ENCODE measurements at regions not wholly inside any gene's neighbourhood (a gene's known extent, or its start where the extent isn't known, plus 50 kb on each side); places are given as distances from the start of the nearest gene placed in this dataset.

DNA sequence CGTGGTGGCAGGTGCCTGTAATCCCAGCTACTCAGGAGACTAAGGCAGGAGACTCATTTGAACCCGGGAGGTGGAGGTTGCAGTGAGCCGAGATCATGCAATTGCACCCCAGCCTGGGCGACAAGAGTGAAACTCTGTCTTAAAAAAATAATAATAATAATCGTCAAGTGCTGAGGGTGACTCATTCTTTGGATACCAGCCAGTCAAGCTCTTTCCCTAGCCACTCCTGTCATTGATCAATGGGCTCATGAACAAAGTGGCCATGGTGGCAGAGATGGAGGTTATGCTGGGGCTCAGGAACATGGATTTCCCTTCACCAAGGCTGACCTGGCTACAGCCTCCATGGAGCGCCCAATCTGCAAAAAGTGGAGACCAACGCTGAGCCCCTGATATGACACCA is 94.5 kb upstream of the HAAO start:
- DNase-seq: no peak
- peaks cover 0 to 10% (median 3%) of the 10 kb centered on the region in 3 donors for H3K9me3 Mint-ChIP-seq
- no peak overlapping the region for H3K4me3 ChIP-seq (ENCODE audit: control insufficient read depth in 1 of 2, extremely low read depth in 1 of 2, low read length in 1 of 2)
- H3K4me1 Mint-ChIP-seq: no peaks in the 10 kb centered on the region
- no peak for ATAC-seq (replicated peaks in 1 of 4)
- H3K36me3 Mint-ChIP-seq: no peaks in the 10 kb centered on the region
- POLR2A ChIA-PET: no interaction called here
- H3K27me3 ChIP-seq (replicated peaks in 1 of 2; ENCODE audit: control insufficient read depth in 2 of 2, extremely low read depth in 1 of 2, insufficient read depth in 2 of 2, low read length in 1 of 2): no peaks in the 10 kb centered on the region
- no peak overlapping the region for H3K4me3 Mint-ChIP-seq
- WGBS (ENCODE audit: insufficient coverage): 90% methylated on average over 3 of the region's 7 CpGs
- H3K27me3 Mint-ChIP-seq: peaks cover 4% of the 10 kb centered on the region in 2 donors
- CTCF ChIA-PET: no interaction called here
- no peak overlapping the region for H3K27ac Mint-ChIP-seq
- no peak overlapping the region for H3K27ac ChIP-seq (ENCODE audit: low read length)
- no peaks in the 10 kb centered on the region for H3K9me3 ChIP-seq
- no peaks in the 10 kb centered on the region for H3K36me3 ChIP-seq (ENCODE audit: control insufficient read depth in 2 of 2, extremely low read depth in 1 of 2, insufficient read depth in 1 of 2, low read length in 1 of 2)
- H3K4me1 ChIP-seq (ENCODE audit: control insufficient read depth in 1 of 2, extremely low read depth in 1 of 2, insufficient read depth in 2 of 2, low read length in 2 of 2): no peaks in the 10 kb centered on the region

DNA sequence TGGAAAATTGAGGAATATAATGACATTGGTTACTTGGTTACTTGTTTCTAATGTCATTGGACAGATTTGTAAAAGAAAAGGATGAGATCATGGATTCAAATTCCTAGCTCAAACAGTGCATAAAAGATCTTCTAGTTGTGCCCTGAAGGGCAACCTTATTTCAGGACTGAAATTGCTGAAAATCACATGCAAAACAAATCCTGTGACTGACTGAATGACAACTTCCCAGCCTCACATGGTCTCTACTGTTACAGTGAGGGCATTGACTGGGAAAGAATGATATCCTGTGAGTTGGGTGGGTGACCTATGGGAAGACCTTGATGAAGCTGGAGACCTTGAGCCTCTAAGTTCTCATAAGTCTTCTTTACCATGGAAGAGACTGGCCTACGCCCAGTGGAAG is 90.4 kb upstream of the HAAO start:
- H3K9me3 Mint-ChIP-seq: no peaks in the 10 kb centered on the region
- POLR2A ChIA-PET: no interaction called here
- peaks cover 7 to 14% of the 10 kb centered on the region in 2 experiments for H3K4me1 ChIP-seq (ENCODE audit: control insufficient read depth in 1 of 2, extremely low read depth in 1 of 2, insufficient read depth in 2 of 2, low read length in 2 of 2)

DNA sequence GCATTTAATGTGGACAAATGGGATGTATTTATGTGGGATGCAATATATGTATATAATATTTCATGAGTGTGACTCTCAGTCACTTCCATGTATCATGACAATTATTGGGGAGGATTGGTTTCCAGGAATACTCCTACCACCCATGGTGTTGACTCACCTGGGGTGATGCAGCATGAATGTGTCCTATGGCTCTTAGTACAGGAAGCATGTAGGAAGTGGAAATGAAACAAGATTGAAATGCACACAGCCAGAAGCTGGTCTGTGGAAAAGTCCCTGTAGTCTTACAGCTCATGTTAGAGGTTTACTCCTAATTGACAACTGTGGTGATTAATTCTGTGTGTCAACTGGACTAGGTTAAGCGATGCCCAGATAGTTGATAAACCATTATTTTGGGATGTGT is 89.3 kb upstream of the HAAO start:
- CTCF ChIA-PET: interaction anchor here in 1 of 2 donors (0.6 kb wide), 1 partner anchor 591 kb away, joined by 3 read pairs; no protein-coding TSS in a partner anchor
- no peak for ATAC-seq (replicated peaks in 1 of 4)

More for the DNA sequence above, 90.4 kb upstream of the HAAO start:
- Mint-ChIP-seq H3K4me3 (no peak overlapping the region), H3K36me3 (no peaks in the 10 kb centered on the region), H3K27ac (no peak overlapping the region), H3K27me3 (peaks cover 0 to 4% of the 10 kb centered on the region in 2 donors), H3K4me1 (peaks cover 16 to 20% (median 18%) of the 10 kb centered on the region in 3 donors)
- Histone ChIP-seq H3K4me3 (ENCODE audit: control insufficient read depth in 1 of 2, extremely low read depth in 1 of 2, low read length in 1 of 2) (no peak overlapping the region), H3K36me3 (ENCODE audit: control insufficient read depth in 2 of 2, extremely low read depth in 1 of 2, insufficient read depth in 1 of 2, low read length in 1 of 2) (no peaks in the 10 kb centered on the region), H3K9me3 (no peaks in the 10 kb centered on the region), H3K27ac (ENCODE audit: low read length) (no peak overlapping the region), H3K27me3 (replicated peaks in 1 of 2; ENCODE audit: control insufficient read depth in 2 of 2, extremely low read depth in 1 of 2, insufficient read depth in 2 of 2, low read length in 1 of 2) (no peaks in the 10 kb centered on the region)
- CTCF ChIA-PET: no interaction called here
- no peak for ATAC-seq (replicated peaks in 1 of 4)
- DNase-seq: no peak
- WGBS (ENCODE audit: insufficient coverage): no CpG with 5 or more reads among the region's 1 CpG

DNA sequence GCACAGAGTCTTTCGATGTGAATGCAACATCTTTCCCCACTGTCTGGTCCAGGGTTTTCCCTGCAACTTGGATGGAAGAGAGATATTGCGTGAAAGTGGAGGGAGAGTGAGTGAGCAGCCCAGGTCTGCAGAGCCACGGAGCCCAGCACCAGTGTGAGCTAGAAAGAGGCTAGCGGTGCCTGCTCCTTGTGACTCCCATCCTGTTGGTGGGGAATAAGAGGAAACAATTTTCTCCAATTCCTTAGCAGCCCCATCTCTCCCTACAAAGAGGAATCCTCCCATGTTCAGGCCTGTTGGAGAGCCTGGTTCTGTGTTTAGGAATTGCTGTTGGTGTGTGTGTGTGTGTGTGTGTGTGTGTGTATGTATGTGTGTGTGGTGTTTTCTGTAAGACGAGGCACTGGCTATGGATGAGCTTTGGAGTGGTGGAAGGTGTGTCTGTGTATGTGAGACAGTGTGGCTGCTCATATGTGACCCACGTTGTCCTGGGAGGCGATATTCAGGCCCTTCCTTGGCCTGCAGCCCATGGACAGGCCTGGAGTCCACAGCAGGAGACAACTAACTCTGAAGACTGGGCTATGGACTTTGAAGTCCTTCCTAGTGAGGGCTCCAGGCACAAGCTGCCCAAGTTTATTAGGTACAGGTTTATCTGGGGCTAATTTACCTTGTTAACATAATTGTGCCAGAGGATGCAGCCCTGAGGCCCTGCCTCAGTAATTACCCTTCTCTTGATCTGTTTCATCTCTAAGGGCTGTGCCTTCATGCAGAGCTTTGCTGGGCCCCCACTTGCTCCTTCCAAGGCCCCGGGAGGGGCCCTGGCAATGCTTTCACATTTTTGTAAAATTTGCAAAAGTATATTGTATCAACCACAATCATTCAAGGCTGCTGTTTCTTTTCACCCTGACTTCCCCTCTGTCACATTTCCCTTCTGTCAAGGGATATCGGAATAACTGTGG is 88.6 kb upstream of the HAAO start:
- ChIA-PET CTCF (interaction anchor here in 1 of 2 donors (0.7 kb wide), 1 partner anchor 299 kb away, joined by 4 read pairs; no protein-coding TSS in a partner anchor), POLR2A (no interaction called here)
- 89% methylated on average over 3 of the region's 9 CpGs for WGBS (ENCODE audit: insufficient coverage)
- Histone ChIP-seq H3K36me3 (ENCODE audit: control insufficient read depth in 2 of 2, extremely low read depth in 1 of 2, insufficient read depth in 1 of 2, low read length in 1 of 2) (no peaks in the 10 kb centered on the region), H3K9me3 (no peaks in the 10 kb centered on the region), H3K27ac (ENCODE audit: low read length) (no peak overlapping the region), H3K4me1 (ENCODE audit: control insufficient read depth in 1 of 2, extremely low read depth in 1 of 2, insufficient read depth in 2 of 2, low read length in 2 of 2) (peaks cover 7 to 14% of the 10 kb centered on the region in 2 experiments), H3K27me3 (replicated peaks in 1 of 2; ENCODE audit: control insufficient read depth in 2 of 2, extremely low read depth in 1 of 2, insufficient read depth in 2 of 2, low read length in 1 of 2) (no peaks in the 10 kb centered on the region), H3K4me3 (ENCODE audit: control insufficient read depth in 1 of 2, extremely low read depth in 1 of 2, low read length in 1 of 2) (no peak overlapping the region)
- H3K27ac Mint-ChIP-seq: no peak overlapping the region
- DNase-seq: no peak
- H3K9me3 Mint-ChIP-seq: no peaks in the 10 kb centered on the region
- H3K27me3 Mint-ChIP-seq: no peaks in the 10 kb centered on the region
- H3K4me3 Mint-ChIP-seq: no peak overlapping the region
- ATAC-seq (replicated peaks in 1 of 4): no peak
- H3K4me1 Mint-ChIP-seq: peaks cover 16 to 20% (median 18%) of the 10 kb centered on the region in 3 donors
- no peaks in the 10 kb centered on the region for H3K36me3 Mint-ChIP-seq

More for the DNA sequence above, 89.3 kb upstream of the HAAO start:
- H3K4me1 Mint-ChIP-seq: peaks cover 16 to 20% (median 18%) of the 10 kb centered on the region in 3 donors
- no peak overlapping the region for H3K27ac Mint-ChIP-seq
- POLR2A ChIA-PET: interaction anchor here in 1 of 2 donors (0.5 kb wide), 1 partner anchor 316 kb away, joined by 3 read pairs; no protein-coding TSS in a partner anchor
- no peaks in the 10 kb centered on the region for H3K36me3 Mint-ChIP-seq
- no peak for DNase-seq
- no peak overlapping the region for H3K27ac ChIP-seq (ENCODE audit: low read length)
- peaks cover 7 to 14% of the 10 kb centered on the region in 2 experiments for H3K4me1 ChIP-seq (ENCODE audit: control insufficient read depth in 1 of 2, extremely low read depth in 1 of 2, insufficient read depth in 2 of 2, low read length in 2 of 2)
- H3K27me3 ChIP-seq (replicated peaks in 1 of 2; ENCODE audit: control insufficient read depth in 2 of 2, extremely low read depth in 1 of 2, insufficient read depth in 2 of 2, low read length in 1 of 2): no peaks in the 10 kb centered on the region
- H3K27me3 Mint-ChIP-seq: peaks cover 0 to 4% of the 10 kb centered on the region in 2 donors
- H3K4me3 ChIP-seq (ENCODE audit: control insufficient read depth in 1 of 2, extremely low read depth in 1 of 2, low read length in 1 of 2): no peak overlapping the region
- no peaks in the 10 kb centered on the region for H3K9me3 ChIP-seq
- H3K36me3 ChIP-seq (ENCODE audit: control insufficient read depth in 2 of 2, extremely low read depth in 1 of 2, insufficient read depth in 1 of 2, low read length in 1 of 2): no peaks in the 10 kb centered on the region
- no peaks in the 10 kb centered on the region for H3K9me3 Mint-ChIP-seq
- no peak overlapping the region for H3K4me3 Mint-ChIP-seq
- WGBS (ENCODE audit: insufficient coverage): no CpG with 5 or more reads among the region's 1 CpG

DNA sequence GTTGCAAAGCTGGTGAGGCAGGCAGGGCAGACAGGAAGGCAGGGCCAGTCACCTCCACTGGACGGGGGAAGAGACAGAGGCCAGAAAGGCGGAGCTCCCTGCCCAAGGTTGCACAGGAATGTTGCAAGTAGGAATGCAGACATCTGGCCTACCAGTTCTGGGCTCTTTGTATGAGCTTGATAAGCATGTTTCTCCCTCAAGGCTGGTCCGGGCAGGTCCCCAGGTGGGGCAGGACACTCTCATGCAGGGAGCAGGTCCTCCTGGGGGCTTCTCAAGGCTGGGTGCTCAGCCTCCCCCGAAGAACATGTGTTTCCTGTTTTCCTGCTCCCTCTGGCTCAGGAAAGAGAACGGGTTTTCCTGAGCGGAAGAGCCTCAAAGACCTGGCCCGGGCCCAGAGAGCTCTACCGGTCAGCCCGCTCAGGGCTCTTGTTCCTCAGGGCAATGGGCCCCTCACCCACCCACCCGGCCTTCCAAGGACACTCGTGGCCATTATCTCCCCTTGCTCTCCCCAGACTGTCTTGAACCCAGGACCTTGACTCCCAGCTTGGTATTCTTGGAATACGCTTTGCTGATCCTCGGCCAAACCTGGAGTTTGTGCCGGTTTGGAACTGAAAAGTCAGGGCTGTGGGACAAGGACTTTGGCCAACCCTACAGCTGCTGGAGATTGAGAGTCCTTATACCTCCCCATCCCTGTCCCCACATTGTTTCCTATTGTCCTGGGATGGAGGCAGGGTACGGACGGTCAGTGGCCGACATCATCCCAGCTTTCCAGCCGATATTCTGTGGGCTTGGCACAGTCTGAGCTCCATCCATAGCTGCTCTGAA is 87.7 kb upstream of the HAAO start:
- peaks cover 16 to 20% (median 18%) of the 10 kb centered on the region in 3 donors for H3K4me1 Mint-ChIP-seq
- CTCF ChIA-PET: interaction anchor here in 1 of 2 donors (0.7 kb wide), 1 partner anchor 300 kb away, joined by 4 read pairs; no protein-coding TSS in a partner anchor

DNA sequence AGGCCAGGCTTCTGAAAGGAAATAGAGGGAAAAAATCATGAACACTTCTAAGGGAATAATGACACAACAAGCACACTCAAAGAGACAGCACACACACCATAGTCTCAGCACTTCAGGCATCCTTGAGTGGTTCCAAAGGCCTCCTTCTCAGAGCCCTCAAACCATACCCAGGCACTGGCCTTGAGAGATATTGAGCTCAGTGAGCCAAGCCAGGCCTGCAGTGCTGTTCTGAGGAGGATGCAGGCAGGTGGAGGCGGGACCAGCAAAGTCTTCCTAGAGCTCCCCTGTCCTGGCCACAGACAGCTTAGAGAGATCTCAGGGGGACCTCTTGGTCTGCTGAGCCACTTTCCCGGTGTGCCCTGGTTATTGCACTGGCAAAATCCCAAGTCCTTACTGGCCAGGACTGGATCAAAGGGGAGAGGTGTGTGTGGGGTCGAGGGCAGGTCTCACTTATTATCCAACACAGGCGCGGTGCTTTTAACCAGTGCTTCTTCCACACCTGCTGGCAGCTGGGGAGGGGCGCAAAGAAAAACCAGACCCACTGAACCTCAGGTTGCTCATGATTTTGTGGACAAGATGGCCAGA is 86.8 kb upstream of the HAAO start:
- ATAC-seq (replicated peaks in 1 of 4) (no peak), DNase-seq (no peak)
- 81% methylated on average over 2 of the region's 6 CpGs for WGBS (ENCODE audit: insufficient coverage)
- ChIA-PET CTCF (no interaction called here), POLR2A (no interaction called here)
- no peaks in the 10 kb centered on the region for H3K27me3 ChIP-seq (replicated peaks in 1 of 2; ENCODE audit: control insufficient read depth in 2 of 2, extremely low read depth in 1 of 2, insufficient read depth in 2 of 2, low read length in 1 of 2)
- Mint-ChIP-seq H3K4me3 (no peak overlapping the region), H3K27ac (no peak overlapping the region), H3K9me3 (no peaks in the 10 kb centered on the region), H3K36me3 (no peaks in the 10 kb centered on the region), H3K27me3 (no peaks in the 10 kb centered on the region), H3K4me1 (peaks cover 16 to 20% (median 18%) of the 10 kb centered on the region in 3 donors)
- no peaks in the 10 kb centered on the region for H3K9me3 ChIP-seq
- H3K27ac ChIP-seq (ENCODE audit: low read length): no peak overlapping the region
- peaks cover 7 to 14% of the 10 kb centered on the region in 2 experiments for H3K4me1 ChIP-seq (ENCODE audit: control insufficient read depth in 1 of 2, extremely low read depth in 1 of 2, insufficient read depth in 2 of 2, low read length in 2 of 2)
- H3K4me3 ChIP-seq (ENCODE audit: control insufficient read depth in 1 of 2, extremely low read depth in 1 of 2, low read length in 1 of 2): no peak overlapping the region
- H3K36me3 ChIP-seq (ENCODE audit: control insufficient read depth in 2 of 2, extremely low read depth in 1 of 2, insufficient read depth in 1 of 2, low read length in 1 of 2): no peaks in the 10 kb centered on the region

More for the DNA sequence above, 87.7 kb upstream of the HAAO start:
- Mint-ChIP-seq H3K9me3 (no peaks in the 10 kb centered on the region), H3K4me3 (no peak overlapping the region), H3K27me3 (no peaks in the 10 kb centered on the region), H3K36me3 (no peaks in the 10 kb centered on the region), H3K27ac (no peak overlapping the region)
- H3K4me3 ChIP-seq (ENCODE audit: control insufficient read depth in 1 of 2, extremely low read depth in 1 of 2, low read length in 1 of 2): no peak overlapping the region
- ATAC-seq (replicated peaks in 1 of 4) (no peak), DNase-seq (no peak)
- POLR2A ChIA-PET: no interaction called here
- H3K4me1 ChIP-seq (ENCODE audit: control insufficient read depth in 1 of 2, extremely low read depth in 1 of 2, insufficient read depth in 2 of 2, low read length in 2 of 2): peaks cover 7 to 14% of the 10 kb centered on the region in 2 experiments
- 89% methylated on average over 12 of the region's 18 CpGs for WGBS (ENCODE audit: insufficient coverage)
- H3K9me3 ChIP-seq: no peaks in the 10 kb centered on the region
- H3K27me3 ChIP-seq (replicated peaks in 1 of 2; ENCODE audit: control insufficient read depth in 2 of 2, extremely low read depth in 1 of 2, insufficient read depth in 2 of 2, low read length in 1 of 2): no peaks in the 10 kb centered on the region
- no peaks in the 10 kb centered on the region for H3K36me3 ChIP-seq (ENCODE audit: control insufficient read depth in 2 of 2, extremely low read depth in 1 of 2, insufficient read depth in 1 of 2, low read length in 1 of 2)
- no peak overlapping the region for H3K27ac ChIP-seq (ENCODE audit: low read length)

Data from T-cell (primary cell).